WERI-Rb-1 (cell line): ENCODE measurements at regions not wholly inside any gene's neighbourhood (a gene's known extent, or its start where the extent isn't known, plus 50 kb on each side); places are given as distances from the start of the nearest gene placed in this dataset.
A peak's percentile ranks its signal among the peaks of the same experiment; 100 is the strongest.

Source experiments
- DNase-seq: peaks from one replicate; pipeline ENCODE4 v3.0.0-alpha.2; 2020
- H3K27ac ChIP-seq: fragments of 250-450 bp; sonication (Bioruptor Pico); 2 replicates; pipeline ENCODE4 v1.5.1; 2020; ENCODE audit warnings: mild to moderate bottlenecking, moderate library complexity
- H3K27me3 ChIP-seq: fragments of 250-450 bp; sonication (Bioruptor Pico); 2 replicates; pipeline ENCODE4 v1.5.1; 2021; ENCODE audit warnings: mild to moderate bottlenecking, low read depth, moderate library complexity; ENCODE audit not compliant: insufficient read depth, severe bottlenecking
- H3K36me3 ChIP-seq: fragments of 250-450 bp; sonication (Bioruptor Pico); 2 replicates; pipeline ENCODE4 v1.5.1; 2020; ENCODE audit warnings: mild to moderate bottlenecking, moderate library complexity
- H3K4me3 ChIP-seq: 2 replicates; pipeline ENCODE4 v1.5.1; 2011; ENCODE audit warnings: low read depth, mild to moderate bottlenecking, control low read depth, low read length
- H3K9me3 ChIP-seq: fragments of 250-450 bp; sonication (Bioruptor Pico); 2 replicates; pipeline ENCODE4 v1.5.1; 2021; ENCODE audit warnings: mild to moderate bottlenecking, moderate library complexity; ENCODE audit not compliant: severe bottlenecking
- TF ChIP-seq, protein P1 (sequence below): IDR thresholded peaks from 2 replicates; pipeline ENCODE4 v1.5.1; 2011; ENCODE audit warnings: low read depth, mild to moderate bottlenecking, control low read depth, inconsistent platforms, low read length

DNA sequence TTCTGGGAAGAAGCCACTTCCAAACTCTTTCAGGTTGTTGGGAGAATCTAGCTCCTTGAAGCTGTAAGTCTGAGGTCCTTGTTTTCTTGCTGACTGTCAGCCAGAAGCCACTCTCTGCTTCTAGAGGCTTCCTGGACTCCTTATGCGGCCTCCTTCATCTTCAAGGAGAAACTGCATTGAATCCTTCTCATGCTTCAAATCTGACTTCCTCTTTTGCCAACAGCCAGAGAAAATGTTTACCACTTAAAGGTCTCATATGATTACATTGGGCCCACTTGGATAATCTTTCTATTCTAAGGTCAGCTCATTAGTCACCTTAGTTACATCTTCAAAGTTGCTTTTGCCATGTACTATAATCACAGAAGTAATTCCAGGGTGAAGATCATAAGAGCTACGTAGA is 327.0 kb downstream of the HNRNPD start:
- DNase-seq, result no peak
- Histone ChIP-seq H3K36me3 (no peaks in the 10 kb centered on the region; the same call in 1 of the 2 replicates), H3K9me3 (no peaks in the 10 kb centered on the region), H3K27ac (no peak overlapping the region), H3K4me3 (no peak overlapping the region), H3K27me3 (no peaks in the 10 kb centered on the region)
- TF ChIP-seq, protein P1, sequence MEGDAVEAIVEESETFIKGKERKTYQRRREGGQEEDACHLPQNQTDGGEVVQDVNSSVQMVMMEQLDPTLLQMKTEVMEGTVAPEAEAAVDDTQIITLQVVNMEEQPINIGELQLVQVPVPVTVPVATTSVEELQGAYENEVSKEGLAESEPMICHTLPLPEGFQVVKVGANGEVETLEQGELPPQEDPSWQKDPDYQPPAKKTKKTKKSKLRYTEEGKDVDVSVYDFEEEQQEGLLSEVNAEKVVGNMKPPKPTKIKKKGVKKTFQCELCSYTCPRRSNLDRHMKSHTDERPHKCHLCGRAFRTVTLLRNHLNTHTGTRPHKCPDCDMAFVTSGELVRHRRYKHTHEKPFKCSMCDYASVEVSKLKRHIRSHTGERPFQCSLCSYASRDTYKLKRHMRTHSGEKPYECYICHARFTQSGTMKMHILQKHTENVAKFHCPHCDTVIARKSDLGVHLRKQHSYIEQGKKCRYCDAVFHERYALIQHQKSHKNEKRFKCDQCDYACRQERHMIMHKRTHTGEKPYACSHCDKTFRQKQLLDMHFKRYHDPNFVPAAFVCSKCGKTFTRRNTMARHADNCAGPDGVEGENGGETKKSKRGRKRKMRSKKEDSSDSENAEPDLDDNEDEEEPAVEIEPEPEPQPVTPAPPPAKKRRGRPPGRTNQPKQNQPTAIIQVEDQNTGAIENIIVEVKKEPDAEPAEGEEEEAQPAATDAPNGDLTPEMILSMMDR, result no peak

DNA sequence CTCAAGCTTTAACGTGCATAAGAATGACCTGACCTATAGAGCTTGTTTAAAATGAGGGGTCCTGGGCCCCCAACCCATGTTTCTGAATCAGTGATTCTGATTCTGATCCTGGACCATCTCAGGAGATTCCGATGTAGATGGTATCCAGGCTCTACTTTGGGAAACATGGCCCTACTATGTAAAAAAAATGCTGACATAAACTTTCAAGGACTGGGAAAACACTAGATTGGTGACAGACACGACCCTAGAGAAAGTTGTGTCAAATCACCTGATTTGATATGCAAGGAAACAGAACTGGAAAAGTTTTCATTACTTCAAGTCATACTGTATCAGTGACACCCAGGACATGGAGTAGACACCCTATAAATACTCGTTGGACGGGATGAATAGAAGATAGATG is 328.5 kb downstream of the HNRNPD start:
- DNase-seq, result no peak
- no peaks in the 10 kb centered on the region for H3K27me3 ChIP-seq
- H3K4me3 ChIP-seq, result no peak overlapping the region
- H3K27ac ChIP-seq, result no peak overlapping the region
- no peaks in the 10 kb centered on the region; the same call in 1 of the 2 replicates for H3K36me3 ChIP-seq
- TF ChIP-seq, protein P1, result no peak
- no peaks in the 10 kb centered on the region for H3K9me3 ChIP-seq

DNA sequence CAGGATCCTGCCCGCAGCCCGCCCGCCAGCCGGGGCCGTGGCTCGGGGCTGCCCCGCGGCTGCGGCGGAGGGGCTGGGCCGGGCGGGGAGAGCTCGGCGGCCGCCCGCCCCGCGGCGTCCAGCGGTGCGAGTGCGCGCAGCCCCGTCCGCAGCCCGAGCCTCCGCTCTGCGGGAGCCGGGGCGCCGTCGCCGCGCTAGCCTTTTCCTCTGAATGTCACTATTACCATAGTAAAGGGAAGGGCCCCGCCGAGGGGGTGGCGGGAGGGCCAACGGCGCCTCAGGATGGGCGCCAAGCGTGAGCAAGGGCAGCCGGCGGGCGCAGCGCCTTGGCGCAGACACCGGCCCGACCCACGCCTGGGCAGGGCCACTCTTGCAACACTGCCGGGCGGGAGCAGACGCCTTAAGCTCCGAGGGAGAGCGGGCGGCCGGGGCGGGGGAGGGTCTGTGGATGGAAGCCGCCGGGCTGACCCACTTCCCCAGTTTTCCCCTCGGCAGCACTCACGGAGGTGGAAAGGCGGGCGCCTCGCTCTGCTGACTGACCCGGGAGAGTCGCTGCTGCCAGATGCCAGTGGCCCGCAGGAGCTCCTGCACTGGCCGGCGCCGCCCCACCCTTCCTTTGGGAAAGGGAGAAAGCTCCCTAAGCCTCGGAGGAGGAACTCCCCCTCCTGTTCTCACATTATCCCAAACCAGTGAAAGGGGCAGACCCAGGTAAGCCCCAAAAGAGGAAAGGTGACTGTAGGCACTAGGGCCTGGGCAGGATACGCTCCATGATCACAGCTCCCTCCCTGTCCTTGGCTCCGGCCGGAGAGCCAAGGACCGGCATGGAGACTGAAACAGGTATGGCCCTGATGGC is 329.4 kb downstream of the HNRNPD start:
- no peaks in the 10 kb centered on the region for H3K9me3 ChIP-seq
- peak overlapping the region; percentile 62 for H3K27ac ChIP-seq
- TF ChIP-seq, protein P1, result no peak
- H3K4me3 ChIP-seq, result peak overlapping the region; percentile 79
- no peaks in the 10 kb centered on the region; the same call in 1 of the 2 replicates for H3K36me3 ChIP-seq
- H3K27me3 ChIP-seq, result no peaks in the 10 kb centered on the region
- peak; percentile 85 for DNase-seq

DNA sequence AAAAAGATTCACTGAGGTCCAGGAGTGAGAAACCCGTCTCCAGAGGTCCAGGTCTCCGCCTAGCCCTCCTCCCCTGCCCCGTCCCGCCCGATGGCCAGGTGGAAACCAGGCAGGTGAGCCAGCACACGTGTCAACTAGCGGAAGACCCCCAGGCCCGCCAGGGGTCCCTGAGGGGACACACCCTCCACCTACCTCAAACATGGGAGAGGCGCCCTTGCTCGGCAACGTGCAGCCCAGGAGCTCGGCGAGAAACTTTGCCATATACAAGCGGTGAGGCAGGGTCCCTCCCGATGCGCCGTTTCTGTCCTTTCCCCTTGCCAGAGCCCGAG is 330.0 kb downstream of the HNRNPD start:
- no peak for DNase-seq
- H3K9me3 ChIP-seq, result no peaks in the 10 kb centered on the region
- no peaks in the 10 kb centered on the region; the same call in 1 of the 2 replicates for H3K36me3 ChIP-seq
- H3K27ac ChIP-seq, result no peak overlapping the region
- H3K27me3 ChIP-seq, result no peaks in the 10 kb centered on the region
- TF ChIP-seq, protein P1, result no peak
- peak overlapping the region; percentile 79 for H3K4me3 ChIP-seq

DNA sequence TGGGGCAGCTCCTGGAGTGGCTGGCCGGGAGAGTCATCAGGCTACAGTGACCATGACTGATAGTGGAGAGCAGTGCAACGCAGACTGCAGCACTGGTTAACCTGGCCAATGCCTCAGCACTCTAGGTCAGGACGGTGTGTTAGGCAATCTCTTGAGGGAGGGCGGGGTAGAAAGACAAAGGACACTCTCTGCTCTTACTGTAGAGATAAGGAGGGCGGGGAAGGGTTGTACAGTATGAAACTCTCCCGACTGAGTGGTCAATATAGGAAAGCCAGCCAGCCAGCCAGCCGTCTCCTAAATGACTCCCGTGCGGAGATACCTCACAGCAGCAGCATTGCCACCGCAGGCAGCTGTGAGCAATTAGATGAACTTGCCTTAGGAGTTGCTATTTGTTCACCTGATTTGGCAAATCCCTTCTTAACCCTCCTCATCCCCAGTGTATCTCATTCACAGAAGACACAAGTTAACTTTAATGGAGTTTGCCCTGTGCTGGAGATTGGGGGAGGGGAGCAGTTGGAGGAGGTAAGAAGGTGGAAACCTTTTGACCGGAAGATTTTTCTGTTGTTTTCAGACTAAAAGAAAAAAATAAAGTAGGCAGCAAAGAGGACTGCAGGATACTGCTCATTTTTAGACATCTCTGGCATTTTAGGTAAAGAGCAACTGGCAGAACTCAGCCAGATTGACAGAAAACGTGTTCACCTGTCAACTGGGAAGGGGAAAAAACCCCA is 330.5 kb downstream of the HNRNPD start:
- H3K9me3 ChIP-seq, result no peaks in the 10 kb centered on the region
- TF ChIP-seq, protein P1, result no peak
- peak; percentile 24 for DNase-seq
- peak overlapping the region; percentile 79 for H3K4me3 ChIP-seq
- H3K36me3 ChIP-seq, result no peaks in the 10 kb centered on the region; the same call in 1 of the 2 replicates
- no peaks in the 10 kb centered on the region for H3K27me3 ChIP-seq
- no peak overlapping the region for H3K27ac ChIP-seq
